Keratinocyte (primary cell): ENCODE measurements at regions not wholly inside any gene's neighbourhood (a gene's known extent, or its start where the extent isn't known, plus 50 kb on each side); places are given as distances from the start of the nearest gene placed in this dataset.

ENCODE experiments used
- EZH2 ChIP-seq: IDR thresholded peaks from one replicate; pipeline ENCODE4 v1.6.1; 2012; ENCODE audit warnings: inconsistent platforms, mild to moderate bottlenecking, low read length, moderate library complexity
- TF ChIP-seq, protein P1 (sequence below), 3 experiments: IDR thresholded peaks in 1 of 3; conservative IDR thresholded peaks in 1 of 3; optimal IDR thresholded peaks in 1 of 3; 2 replicates in 2 of 3; 3 replicates in 1 of 3; pipeline versions ENCODE3 to v1.5.1; 2011; ENCODE audit warnings: low read length in 3 of 3, mild to moderate bottlenecking in 3 of 3, moderate library complexity in 2 of 3, control low read depth in 1 of 3, inconsistent platforms in 1 of 3; ENCODE audit not compliant: insufficient read depth in 2 of 3; ENCODE audit errors: extremely low read depth in 1 of 3

DNA sequence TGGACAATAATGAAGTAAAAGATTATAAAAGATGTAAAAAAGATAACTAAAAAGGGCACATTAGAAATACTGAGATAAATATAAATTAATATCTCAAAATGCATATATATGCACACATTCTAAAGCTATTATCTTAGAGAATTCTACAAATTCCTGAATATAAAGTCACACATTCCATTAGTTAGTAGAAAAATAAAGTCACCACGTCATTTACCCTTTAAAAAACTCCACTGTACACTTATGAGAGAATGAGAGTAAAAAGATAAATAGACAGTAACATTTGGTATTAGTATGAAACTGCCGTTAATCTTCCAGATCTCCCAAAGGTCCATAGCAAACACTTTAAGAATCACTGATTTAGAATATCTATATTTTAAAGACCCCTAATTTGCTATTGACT lies 67.2 kb upstream of the IL15 start:
- TF ChIP-seq, protein P1, sequence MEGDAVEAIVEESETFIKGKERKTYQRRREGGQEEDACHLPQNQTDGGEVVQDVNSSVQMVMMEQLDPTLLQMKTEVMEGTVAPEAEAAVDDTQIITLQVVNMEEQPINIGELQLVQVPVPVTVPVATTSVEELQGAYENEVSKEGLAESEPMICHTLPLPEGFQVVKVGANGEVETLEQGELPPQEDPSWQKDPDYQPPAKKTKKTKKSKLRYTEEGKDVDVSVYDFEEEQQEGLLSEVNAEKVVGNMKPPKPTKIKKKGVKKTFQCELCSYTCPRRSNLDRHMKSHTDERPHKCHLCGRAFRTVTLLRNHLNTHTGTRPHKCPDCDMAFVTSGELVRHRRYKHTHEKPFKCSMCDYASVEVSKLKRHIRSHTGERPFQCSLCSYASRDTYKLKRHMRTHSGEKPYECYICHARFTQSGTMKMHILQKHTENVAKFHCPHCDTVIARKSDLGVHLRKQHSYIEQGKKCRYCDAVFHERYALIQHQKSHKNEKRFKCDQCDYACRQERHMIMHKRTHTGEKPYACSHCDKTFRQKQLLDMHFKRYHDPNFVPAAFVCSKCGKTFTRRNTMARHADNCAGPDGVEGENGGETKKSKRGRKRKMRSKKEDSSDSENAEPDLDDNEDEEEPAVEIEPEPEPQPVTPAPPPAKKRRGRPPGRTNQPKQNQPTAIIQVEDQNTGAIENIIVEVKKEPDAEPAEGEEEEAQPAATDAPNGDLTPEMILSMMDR (optimal IDR thresholded peaks at IDR 0.05 in 1 of 3, IDR thresholded peaks at IDR 0.05 in 1 of 3, conservative IDR thresholded peaks at IDR 0.05 in 1 of 3; ENCODE audit: extremely low read depth in 1 of 3, insufficient read depth in 2 of 3, low read length in 3 of 3) = no peak
- no peak for TF ChIP-seq EZH2
